GM21447 (cell line): ENCODE measurements at regions not wholly inside any gene's neighbourhood (a gene's known extent, or its start where the extent isn't known, plus 50 kb on each side); places are given as distances from the start of the nearest gene placed in this dataset.
"Not testable (repeated sequence)": the region's sequence is repeated elsewhere in the genome, so short reads cannot be mapped to it uniquely, and the experiment has no call there.

ENCODE experiments used
- ATAC-seq: cut with Tn5 transposase; IDR thresholded peaks from one replicate; pipeline ENCODE4 v1.9.1; 2021; ENCODE audit not compliant: unreplicated experiment

DNA sequence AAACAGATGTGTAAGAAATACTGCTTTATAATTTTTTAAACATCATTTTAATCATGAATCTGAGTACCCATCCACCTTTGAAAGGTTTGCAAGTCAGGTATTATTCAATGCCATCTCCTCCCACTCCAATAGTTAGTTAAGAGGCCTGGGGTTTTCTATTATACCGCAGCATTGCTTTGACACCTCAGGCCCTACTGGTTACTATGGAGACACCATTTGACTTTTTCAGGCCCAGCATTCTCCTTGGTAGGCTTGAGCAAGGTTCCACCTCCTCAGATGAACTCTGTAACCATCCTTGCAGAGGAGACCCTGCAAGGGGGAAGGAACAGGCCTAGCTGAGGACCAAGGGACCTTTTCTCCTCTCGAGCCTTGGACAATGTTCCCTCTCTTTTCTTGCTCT is 326.9 kb upstream of the NPSR1 start:
- no peak for ATAC-seq

DNA sequence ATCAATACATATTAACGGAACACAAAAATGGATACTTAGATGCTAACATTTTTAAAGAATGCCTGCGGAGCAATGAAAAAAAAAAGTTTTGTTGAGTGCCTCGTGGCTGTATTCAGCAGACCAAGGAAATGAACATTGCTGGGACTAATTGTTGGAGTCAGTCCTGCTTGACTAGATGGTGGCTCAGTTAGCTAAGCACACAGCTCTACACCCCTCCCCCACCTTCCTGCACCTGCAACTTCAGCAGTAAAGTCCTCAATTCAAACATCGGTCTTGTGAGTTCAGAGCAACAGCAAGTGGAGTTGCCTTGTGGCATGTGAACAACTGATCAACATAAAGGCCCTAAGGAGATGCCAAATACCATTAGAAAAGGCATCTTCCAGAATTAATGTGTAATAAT is 326.0 kb upstream of the NPSR1 start:
- no peak for ATAC-seq

DNA sequence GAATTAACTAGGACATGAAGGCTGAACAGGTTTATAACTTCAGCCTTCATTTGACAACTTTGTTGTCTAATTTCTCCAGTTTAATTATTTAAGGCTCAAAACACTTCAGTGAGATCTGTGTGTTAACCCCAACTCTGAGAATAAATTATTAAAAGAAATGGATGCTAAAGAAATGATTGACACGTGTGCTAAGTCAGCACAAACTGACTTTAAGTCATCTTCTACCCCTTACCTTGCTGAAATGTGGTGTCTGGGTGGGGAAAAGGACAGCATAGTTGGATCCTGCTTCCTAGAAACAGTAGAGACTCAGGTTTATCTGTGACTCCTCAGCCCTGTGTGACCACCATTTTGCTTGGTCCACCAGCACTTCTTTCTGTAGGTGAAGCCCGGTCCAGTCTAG is 324.8 kb upstream of the NPSR1 start:
- no peak for ATAC-seq

DNA sequence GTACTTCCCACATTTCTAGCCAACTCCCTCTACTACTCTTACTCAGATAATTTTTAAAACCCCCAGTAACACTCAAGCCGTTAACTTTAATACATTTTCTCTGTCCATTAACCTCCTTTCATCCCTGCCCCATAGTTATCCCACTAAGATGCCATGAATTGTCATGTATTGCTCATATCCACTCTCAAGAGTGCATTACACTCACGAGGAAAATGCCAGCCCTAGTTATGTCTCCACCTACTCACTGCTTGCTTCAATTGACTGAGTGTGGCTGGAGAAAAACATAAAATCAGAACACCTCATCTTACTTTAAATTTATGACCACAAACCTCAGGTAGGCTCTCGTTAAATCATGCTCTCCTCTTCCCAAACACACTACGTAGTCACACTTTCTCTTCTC is 324.1 kb upstream of the NPSR1 start:
- ATAC-seq, result no peak

DNA sequence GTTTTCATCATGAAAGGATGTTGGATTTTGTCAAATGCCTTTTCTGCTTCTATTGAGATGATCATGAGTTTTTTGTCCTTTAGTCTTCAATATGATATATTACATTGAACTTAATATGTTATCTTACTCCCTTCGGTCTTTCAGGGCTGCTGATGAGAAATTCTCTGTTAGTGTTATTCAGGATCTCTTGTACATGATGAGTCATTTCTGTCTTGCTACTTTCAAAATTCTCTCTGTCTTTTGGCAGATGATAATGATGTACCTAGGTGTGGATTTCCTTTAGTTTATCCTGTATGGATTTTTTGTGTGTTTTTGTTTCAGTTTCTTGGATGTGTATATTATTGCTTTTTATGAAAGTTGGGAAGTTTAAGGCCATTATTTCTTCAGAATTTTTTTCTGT is 320.9 kb upstream of the NPSR1 start:
- no peak for ATAC-seq

DNA sequence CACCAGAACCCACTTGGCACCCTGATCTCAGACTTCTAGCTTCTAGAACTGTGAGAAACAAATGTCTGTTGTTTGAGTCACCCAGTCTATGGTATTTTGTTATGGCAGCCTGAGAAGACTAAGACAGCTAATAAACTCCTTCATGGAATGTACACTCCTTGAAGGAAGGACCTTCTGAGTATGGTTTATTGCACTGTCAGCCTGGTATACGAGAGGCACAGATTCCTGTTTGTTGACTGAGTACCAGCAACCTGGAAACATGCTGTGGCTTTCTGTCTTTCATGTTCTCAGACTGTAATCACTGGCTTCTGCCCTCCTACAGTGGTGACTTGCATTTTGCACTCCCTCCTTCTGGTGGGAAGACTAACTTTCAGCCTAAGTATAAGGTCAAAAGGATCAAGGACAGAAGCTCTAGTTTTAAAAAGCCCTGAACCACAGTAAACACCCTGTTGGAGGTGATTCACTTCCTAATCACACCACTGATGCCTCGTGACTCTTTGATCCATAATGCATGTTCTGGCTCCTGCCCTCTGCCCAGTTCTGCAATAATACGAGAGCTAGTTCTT is 319.0 kb upstream of the NPSR1 start:
- no peak for ATAC-seq

DNA sequence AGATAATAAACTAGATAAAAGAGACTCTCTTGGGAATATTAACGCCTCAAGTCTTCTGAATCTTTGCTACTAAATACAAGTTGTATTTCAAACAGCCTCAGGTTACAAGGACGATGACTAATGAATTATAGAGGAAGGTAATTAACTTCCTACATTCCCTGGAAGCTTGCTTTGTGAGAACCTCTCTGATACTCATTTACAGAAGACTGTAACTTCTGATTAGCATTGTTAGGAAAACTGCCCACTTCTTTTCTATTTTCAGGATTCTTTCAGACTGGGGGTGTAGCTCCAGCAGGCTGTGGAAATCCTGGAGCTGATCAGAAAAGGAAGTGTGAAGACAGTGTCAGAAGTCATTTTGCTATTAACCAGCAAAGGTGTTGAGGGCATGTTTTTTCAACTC is 316.7 kb upstream of the NPSR1 start:
- no peak for ATAC-seq

DNA sequence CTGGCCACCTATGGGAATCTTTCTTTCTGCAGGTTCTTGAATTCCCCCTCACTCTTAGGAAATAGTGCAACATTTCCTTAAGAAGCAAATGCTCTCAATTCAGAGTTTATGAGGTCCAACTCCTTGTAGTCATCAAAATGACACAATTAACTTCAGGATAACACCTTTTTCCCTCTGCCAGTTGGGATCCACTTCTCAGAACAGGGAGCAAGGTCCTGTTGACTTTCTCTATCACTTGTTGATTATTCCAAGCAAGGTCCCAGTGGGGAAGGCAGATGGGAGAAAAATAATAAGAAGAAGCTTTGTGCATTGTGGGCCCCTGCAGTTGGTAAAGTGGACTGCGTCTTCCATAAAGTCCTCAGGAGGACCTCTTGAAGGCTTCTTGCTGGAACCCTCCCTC is 315.6 kb upstream of the NPSR1 start:
- no peak for ATAC-seq

DNA sequence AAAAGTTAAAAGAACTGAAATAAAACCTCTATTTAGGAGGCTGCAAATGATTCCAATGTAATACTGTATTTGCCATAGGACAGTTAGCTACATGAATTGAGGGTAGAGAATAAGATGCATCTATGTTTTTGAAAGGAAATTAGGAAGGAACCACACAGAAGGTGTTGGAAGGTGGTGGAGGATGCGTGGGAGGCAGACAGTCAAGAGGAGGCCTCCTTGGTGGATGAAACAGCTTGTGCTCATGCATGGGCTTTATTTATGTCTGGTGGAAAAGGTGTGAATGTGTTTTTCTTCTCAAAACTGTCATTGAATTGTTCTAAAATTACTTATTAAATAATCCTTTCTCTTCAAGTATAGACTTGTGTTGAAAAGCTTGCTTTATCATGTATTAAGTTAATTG is 314.4 kb upstream of the NPSR1 start:
- no peak for ATAC-seq

DNA sequence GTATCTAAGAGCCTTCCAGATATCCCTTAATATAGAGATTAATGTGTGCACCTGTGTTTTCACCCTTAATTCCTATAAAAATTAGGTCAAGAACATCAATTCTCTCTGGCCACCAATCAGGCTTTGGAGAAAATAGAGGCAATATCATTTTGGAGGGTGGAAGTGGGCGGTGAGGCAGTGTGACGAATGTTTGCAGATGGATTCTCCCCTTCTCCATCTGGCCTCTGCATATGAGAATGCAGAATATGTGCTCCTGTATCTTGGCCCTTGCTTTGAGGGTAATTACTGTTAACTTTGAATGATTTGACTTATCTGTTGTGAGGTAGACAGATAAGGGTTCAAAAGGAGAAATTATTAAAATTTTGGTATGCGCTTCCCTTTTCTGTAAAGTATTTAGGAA is 304.0 kb upstream of the NPSR1 start:
- ATAC-seq, result no peak

DNA sequence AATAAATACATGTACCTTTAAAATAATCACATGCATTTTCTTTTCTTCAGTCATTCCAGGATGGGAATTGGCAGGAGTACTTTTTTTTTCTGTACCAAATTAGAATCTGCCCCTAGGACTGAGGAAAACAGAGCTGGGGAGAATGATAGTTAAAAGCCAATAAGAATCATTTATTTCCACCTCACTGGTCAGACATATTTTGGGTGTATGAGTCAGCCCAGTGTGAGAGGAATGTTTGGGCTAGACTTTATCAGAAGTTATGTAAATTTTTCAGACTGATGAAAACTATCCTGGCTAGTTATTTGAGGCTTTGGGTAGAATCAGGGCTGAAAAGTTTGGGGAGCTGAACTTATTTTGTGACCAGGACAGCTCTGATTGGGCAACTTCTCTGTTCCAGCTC is 303.1 kb upstream of the NPSR1 start:
- no peak for ATAC-seq

DNA sequence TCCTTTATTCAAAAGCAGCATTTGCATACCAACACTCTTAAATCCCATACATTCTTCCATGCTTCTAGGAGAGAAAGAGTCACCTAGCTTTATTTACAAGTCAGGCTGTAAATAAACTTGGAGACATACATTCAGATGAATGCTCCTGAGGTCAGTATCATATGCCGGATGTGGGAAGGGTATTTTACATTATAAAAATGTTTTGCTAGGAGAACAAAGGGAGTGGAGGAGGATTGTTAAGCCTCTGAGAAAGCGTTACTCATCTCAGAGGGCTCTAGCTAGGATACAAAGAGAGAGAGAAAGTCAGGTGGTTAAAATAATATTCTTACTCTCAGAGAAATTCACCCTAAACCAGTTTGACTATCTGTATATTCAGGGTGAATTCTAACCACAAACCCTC is 300.9 kb upstream of the NPSR1 start:
- ATAC-seq, result no peak

DNA sequence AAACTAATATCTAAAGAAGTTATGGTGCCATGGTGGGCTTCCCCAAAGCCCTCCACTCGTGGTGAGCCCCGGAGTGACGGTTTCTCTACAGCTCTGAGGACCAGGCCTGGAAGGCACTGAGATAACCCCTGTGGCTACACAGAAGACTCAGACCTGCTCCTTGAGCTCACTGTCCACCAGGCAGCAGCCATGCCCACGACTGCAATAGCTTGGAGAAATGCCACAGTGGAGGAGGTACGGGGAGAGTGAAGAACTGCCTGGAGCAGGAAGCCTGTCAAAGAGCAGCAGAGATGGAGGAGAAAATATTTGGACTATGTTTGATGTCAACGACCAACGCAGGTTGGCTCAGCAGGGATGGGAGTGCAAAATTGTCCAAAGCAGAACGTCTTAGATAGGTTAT is 300.1 kb upstream of the NPSR1 start:
- ATAC-seq, result no peak

DNA sequence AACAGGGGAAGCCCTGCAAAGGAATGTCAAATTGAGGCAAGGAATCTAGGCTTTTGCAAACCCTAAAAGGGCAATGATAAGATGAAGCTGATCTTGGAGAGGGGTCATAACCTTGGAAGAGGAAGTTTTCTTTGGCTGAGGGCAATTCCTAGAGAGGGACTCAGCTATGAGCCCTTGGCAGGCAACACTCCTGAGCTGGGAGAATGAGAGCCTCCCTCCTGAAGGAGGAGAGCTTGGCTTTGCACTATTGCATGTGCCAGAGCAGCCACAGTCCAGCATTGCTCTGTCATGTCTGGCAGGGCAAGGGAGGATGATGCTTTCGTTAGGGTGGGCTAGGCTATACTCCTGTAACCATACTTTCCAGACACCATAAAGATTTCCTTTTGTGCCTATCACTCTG is 299.4 kb upstream of the NPSR1 start:
- ATAC-seq, result not testable (repeated sequence)

DNA sequence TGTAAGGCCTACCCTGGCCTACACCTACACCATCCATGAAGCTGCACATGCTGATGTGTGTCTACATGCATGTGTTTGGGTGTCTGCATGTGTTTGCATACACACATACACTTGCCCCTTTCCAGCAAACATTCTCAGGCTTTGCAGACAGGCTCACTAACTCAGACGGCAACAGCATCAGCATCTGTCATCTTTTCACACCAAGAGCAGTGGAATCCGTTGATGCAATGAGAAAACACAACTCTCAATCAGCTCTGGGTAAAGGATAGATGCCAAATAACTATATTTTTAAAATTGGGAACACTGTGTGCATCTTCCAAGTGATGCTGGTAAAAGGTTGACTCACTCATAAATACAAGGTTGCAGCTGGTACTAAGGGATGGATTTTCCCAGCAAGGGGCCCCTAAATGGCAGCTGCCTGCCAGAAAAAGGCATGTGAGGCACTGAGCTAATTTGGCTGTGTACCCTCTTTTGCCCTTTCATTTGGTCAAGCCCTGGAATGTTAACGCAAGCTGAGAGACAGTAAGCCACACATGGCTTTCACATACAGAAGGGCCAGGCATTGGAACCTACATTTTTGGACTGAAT is 296.3 kb upstream of the NPSR1 start:
- no peak for ATAC-seq

DNA sequence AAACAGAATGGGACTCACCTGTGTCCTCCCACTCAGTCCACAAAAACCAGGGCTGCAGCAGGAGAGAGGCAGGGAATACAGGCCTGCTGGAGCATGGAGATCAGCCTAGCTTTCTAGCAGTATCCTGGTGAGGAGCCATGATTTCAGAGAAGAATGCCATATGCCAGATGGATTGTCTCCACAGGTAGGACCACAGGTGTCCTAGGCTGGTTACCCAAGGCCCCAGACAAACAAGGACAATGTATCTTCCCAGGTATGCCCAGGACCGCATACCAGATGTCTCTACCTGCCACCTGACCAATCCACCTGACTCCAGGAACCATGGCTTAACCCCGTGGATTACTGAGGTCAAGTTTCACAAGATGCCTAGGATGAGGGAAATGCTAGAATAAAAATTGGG is 295.4 kb upstream of the NPSR1 start:
- ATAC-seq, result no peak

DNA sequence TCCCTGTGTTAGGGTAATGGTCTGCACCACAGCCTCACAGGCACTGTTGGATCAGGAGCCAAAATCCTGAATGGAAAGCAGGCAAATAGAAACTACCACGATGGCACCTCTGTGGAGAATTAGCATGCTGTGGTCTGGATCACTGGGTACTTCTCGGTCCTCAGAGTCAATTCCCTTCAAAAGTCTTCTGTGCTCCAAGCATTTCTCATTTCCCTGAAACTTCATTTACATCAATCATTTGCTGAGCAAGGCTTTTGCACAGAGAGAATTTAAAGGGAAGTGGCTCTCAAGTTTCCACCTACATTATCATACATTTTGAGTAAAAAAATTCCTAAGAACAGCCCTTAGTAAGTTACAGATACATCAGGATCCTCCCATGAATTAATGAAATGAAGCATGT is 293.9 kb upstream of the NPSR1 start:
- no peak for ATAC-seq

DNA sequence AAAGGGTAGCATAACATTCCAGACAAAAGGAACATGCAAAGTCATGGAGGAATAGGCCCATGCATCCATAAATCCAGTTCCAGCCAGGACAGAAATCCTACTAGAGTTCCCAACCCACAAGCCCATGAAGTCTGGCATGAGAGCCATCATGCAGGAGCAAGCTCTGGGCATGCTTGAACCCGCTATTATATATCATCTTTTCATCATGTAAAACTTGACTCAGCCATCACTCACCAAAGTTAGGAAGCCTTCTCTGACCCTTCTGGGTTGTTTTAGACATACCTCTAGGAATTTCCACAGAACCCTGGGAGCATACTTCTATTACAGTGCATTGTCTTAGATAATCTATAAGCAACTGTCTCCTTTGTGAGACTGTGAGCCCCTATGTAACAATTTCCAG is 293.0 kb upstream of the NPSR1 start:
- ATAC-seq, result no peak

DNA sequence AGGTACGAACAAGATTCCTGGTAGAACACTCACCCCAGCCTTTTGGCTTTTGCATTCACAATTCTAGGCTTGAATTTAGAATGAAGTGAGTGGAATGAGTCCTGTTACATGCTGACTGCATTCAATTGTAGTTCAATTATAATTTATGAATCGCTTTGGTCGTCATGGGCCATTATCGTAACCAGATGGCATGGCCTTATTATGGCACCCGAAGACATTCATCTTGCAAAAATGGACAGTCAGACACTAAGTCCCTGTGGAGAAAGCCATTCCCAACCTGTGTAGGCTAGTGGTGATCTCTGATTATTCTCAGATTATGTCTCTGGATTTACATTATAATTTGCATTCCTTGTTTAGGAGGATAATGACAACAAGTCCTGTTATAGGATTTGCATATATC is 292.4 kb upstream of the NPSR1 start:
- ATAC-seq, result no peak

DNA sequence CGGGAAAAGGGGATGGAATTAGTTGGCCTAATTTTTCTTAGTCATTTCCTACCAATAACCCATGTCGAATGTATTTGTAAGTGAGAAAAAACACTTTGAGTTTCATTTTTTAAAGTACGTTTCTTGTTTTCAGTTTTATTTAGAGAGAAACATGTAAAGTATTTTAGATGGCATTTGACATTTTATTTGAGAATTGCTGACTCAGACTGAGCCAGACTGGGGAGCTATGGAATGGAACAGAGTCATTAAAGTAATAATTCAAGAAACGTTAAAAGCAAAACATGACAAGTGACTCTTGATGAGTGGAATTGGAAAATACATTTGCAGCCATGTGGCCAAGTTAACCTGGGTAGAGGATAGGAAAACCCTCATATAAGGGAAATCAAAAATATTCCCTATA is 286.1 kb upstream of the NPSR1 start:
- ATAC-seq, result no peak

DNA sequence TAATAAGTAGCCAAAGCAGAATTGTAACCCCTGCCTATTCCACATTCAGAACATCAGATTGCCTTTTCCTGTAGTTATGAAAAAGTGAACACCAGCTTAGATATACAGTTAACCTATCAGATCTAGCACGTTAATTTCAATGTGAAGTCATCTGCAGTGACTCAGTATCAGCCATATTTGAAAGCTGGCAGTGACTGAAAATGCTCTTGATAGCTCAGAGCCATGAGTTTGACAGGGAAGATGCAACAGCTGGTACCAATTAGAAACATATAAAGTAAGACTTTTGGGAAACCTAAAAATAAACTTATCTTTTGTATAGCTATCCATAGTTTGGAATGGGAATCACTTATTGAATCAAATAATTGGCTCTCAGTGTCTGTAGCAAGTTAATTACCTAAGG is 284.1 kb upstream of the NPSR1 start:
- no peak for ATAC-seq

DNA sequence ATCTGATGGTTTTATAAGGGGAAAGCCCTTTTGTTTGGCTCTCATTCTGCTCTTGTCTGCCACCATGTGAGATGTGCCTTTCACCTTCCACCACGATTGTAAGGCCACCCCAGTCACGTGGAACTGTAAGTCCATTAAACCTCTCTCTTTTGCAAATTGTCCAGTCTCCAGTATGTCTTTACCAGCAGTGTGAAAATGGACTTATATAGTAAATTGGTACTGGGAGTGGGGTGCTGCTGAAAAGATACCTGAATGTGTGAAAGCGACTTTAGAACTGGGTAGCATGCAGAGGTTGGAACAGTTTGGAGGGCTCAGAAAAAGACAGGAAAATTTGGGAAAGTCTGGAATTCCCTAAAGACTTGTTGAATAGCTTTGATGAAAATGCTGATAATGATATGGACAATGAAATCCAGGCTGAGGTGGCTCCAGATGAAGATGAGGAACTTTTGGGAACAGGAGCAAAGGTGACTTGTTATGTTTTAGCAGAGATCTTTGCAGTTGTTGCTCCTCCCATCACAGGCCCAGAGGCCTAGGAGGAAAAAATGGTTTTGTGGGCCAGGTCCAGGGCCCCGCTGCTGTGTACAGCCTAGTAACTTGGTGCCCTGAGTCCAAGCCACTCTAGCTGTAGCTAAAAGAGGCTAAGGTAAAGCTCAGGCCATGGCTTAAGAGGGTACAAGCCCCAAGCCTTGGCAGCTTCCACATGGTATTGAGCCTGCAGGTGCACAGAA is 275.7 kb upstream of the NPSR1 start:
- ATAC-seq, result no peak

DNA sequence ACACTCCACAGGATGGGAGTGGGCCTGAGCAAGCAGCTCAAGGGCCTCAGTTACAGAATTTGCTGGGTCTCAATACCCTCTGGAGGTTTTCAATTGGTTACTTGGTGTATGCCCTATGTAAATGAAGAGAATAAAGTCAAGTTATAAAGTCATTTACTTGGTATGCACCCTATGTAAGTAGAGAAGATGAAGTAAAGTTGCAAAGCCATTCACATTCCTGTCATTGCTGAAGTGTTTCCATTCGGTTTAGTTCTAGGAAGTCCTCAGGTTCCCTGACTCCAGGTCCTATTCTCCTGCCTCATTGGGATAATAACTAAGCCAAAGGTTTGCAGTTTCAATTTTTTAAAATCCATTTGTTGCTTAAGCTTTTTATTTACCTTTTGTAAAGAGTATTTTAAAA is 272.6 kb upstream of the NPSR1 start:
- no peak for ATAC-seq
